Spinal cord (tissue), 10 donors: ENCODE measurements at regions not wholly inside any gene's neighbourhood (a gene's known extent, or its start where the extent isn't known, plus 50 kb on each side); places are given as distances from the start of the nearest gene placed in this dataset. TPM values are rescaled to one million over a fixed set of nuclear protein-coding genes. Genes with fewer than 3 reads are reported as not detected.

ENCODE experiments used
- DNase-seq, 6 donors: peaks; one replicate each; pipeline versions ENCODE4 v3.0.0 to v3.0.0-alpha.2; 2013 to 2015; ENCODE audit warnings: low spot score in 6 of 6, low read depth in 4 of 6
- H3K27ac ChIP-seq: one replicate; pipeline ENCODE4 v1.5.1; 2013; ENCODE audit warnings: low read depth, low read length, control low read depth
- H3K27me3 ChIP-seq: one replicate; pipeline ENCODE4 v1.6.1; 2013; ENCODE audit warnings: low read length; ENCODE audit not compliant: control insufficient read depth, insufficient read depth
- H3K36me3 ChIP-seq: one replicate; pipeline ENCODE4 v1.6.1; 2013; ENCODE audit warnings: low read length; ENCODE audit not compliant: control insufficient read depth, insufficient read depth
- H3K4me1 ChIP-seq: one replicate; pipeline ENCODE4 v1.6.1; 2013; ENCODE audit warnings: low read length; ENCODE audit not compliant: control insufficient read depth, insufficient read depth
- H3K4me3 ChIP-seq: one replicate; pipeline ENCODE4 v1.5.1; 2013; ENCODE audit warnings: low read depth, low read length, control low read depth
- H3K9me3 ChIP-seq: one replicate; pipeline ENCODE4 v1.6.1; 2013; ENCODE audit warnings: low read length; ENCODE audit not compliant: control insufficient read depth, insufficient read depth
- WGBS: methylation state at CpG from one replicate; pipeline ENCODE4 v1.1.5; 2013; ENCODE audit warnings: missing lambda C conversion rate; ENCODE audit not compliant: insufficient coverage; 5-methylcytosine and 5-hydroxymethylcytosine counted together
- small RNA-seq: library from RNA; depleted of rRNA; stranded (forward); fragments of <200 nt; gene quantifications from one replicate; pipeline ENCODE3, GENCODE V24; 2014; ENCODE audit warnings: low replicate concordance
- donor health status: healthy.

GRCh38 chr5:52728686-52729085 is 59.0 kb upstream of the ITGA1 start:
- Histone ChIP-seq H3K4me1 (no peaks in the 10 kb centered on the region), H3K27ac (no peak overlapping the region), H3K9me3 (no peaks in the 10 kb centered on the region), H3K36me3 (no peaks in the 10 kb centered on the region), H3K27me3 (no peaks in the 10 kb centered on the region), H3K4me3 (no peak overlapping the region)
- no peak for DNase-seq
- no CpG with 5 or more reads among the region's 5 CpGs for WGBS

DNA sequence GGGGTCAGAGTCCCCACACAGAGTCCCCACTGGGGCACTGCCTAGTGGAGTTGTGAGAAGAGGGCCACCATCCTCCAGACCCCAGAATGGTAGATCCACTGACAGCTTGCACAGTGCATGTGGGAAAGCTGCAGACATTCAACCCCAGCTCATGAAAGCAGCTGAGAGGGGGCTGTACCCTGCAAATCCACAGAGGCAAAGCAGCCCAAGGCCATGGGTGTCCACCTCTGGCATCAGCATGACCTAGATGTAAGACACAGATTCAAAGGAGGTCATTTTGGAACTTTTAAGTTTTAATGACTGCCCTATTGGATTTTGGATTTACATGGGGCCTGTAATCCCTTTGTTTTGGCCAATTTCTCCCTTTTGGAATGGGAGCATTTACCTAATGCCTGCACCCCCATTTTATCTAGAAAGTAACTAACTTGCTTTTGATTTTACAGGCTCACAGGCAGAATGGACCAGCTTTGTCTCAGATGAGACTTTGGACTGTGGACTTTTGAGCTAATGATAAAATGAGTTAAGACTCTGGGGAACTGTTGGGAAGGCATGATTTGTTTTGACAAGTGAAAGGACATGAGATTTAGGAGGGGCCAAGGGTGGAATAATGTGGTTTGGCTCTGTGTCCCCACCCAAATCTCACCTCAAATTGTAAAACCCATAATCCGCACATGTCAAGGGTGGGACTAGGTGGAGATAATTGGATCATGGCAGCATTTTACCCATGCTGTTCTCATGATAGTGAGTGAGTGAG is 56.3 kb upstream of the ITGA1 start:
- H3K36me3 ChIP-seq: no peaks in the 10 kb centered on the region
- WGBS: no CpG with 5 or more reads among the region's 1 CpG
- no peak overlapping the region for H3K27ac ChIP-seq
- H3K4me1 ChIP-seq: no peaks in the 10 kb centered on the region
- no peak for DNase-seq
- no peak overlapping the region for H3K4me3 ChIP-seq
- no peaks in the 10 kb centered on the region for H3K9me3 ChIP-seq
- no peaks in the 10 kb centered on the region for H3K27me3 ChIP-seq

- no peaks in the 10 kb centered on the region for H3K9me3 ChIP-seq
- H3K4me1 ChIP-seq: no peaks in the 10 kb centered on the region
- H3K4me3 ChIP-seq: no peak overlapping the region
- DNase-seq: no peak
- no peaks in the 10 kb centered on the region for H3K36me3 ChIP-seq
- WGBS: no CpG with 5 or more reads among the region's 1 CpG
- H3K27ac ChIP-seq: no peak overlapping the region
- H3K27me3 ChIP-seq: no peaks in the 10 kb centered on the region
Measured at GRCh38 chr5:52734557-52734956, 53.2 kb upstream of the ITGA1 start.

GRCh38 chr5:52735139-52735538 is 52.6 kb upstream of the ITGA1 start:
- DNase-seq: no peak
- Histone ChIP-seq H3K4me3 (no peak overlapping the region), H3K36me3 (no peaks in the 10 kb centered on the region), H3K27ac (no peak overlapping the region), H3K27me3 (no peaks in the 10 kb centered on the region), H3K9me3 (no peaks in the 10 kb centered on the region), H3K4me1 (no peaks in the 10 kb centered on the region)
- WGBS: 79% methylated on average over 2 of the region's 4 CpGs

Small RNA genes lying in the stretch of these regions (small RNA-seq; reads per million reads assigned to genes)
- not detected for gene RPS17P11
